ENCODE measurements at regions not wholly inside any gene's neighbourhood (a gene's known extent, or its start where the extent isn't known, plus 50 kb on each side); places are given as distances from the start of the nearest gene placed in this dataset.

GRCh38 chr3:176867681-176868663, 329.3 kb downstream of the TBL1XR1 start:
- Histone ChIP-seq H3K27me3 (ENCODE audit: insufficient read depth in 3 of 3, low read length in 2 of 3) (no peaks in the 10 kb centered on the region), H3K27ac (no peak overlapping the region), H3K4me1 (no peaks in the 10 kb centered on the region), H3K9me3 (no peaks in the 10 kb centered on the region), H3K36me3 (ENCODE audit: insufficient read depth in 1 of 2, low read depth in 1 of 2) (no peaks in the 10 kb centered on the region), H3K4me3 (no peak overlapping the region)
- DNase-seq (no peak), ATAC-seq (no peak)
- 35 to 41% (median 36%) methylated on average over 7 of the region's 7 CpGs for WGBS, 3 donors
- intact Hi-C loops (cut with DNase I): no loop called here
- TF ChIP-seq CTCF (IDR thresholded peaks at IDR 0.05): no peak

- H3K27ac ChIP-seq: no peak overlapping the region
- H3K27me3 ChIP-seq (ENCODE audit: insufficient read depth in 3 of 3, low read length in 2 of 3): no peaks in the 10 kb centered on the region
- no peak for DNase-seq
- intact Hi-C loops (cut with DNase I): no loop called here
- no peak for ATAC-seq
- H3K36me3 ChIP-seq (ENCODE audit: insufficient read depth in 1 of 2, low read depth in 1 of 2): no peaks in the 10 kb centered on the region
- no peaks in the 10 kb centered on the region for H3K4me1 ChIP-seq
- 94 to 97% (median 95%) methylated on average over 4 of the region's 4 CpGs for WGBS, 3 donors
- TF ChIP-seq CTCF (IDR thresholded peaks at IDR 0.05): no peak
- H3K9me3 ChIP-seq: no peaks in the 10 kb centered on the region
- H3K4me3 ChIP-seq: no peak overlapping the region
These were observed 336.1 kb downstream of the TBL1XR1 start for GRCh38 chr3:176861137-176861536.

- Histone ChIP-seq H3K36me3 (ENCODE audit: insufficient read depth in 1 of 2, low read depth in 1 of 2) (no peaks in the 10 kb centered on the region), H3K27ac (no peak overlapping the region), H3K9me3 (no peaks in the 10 kb centered on the region), H3K27me3 (ENCODE audit: insufficient read depth in 3 of 3, low read length in 2 of 3) (no peaks in the 10 kb centered on the region), H3K4me1 (no peaks in the 10 kb centered on the region), H3K4me3 (no peak overlapping the region)
- ATAC-seq: no peak
- no peak for TF ChIP-seq CTCF (IDR thresholded peaks at IDR 0.05)
- intact Hi-C loops (cut with DNase I): no loop called here
- DNase-seq: no peak
These were observed 340.6 kb downstream of the TBL1XR1 start for GRCh38 chr3:176856721-176857120.

GRCh38 chr3:176855901-176856486, 341.3 kb downstream of the TBL1XR1 start:
- intact Hi-C loops (cut with DNase I): no loop called here
- DNase-seq (no peak), ATAC-seq (no peak)
- Histone ChIP-seq H3K4me1 (no peaks in the 10 kb centered on the region), H3K27ac (no peak overlapping the region), H3K9me3 (no peaks in the 10 kb centered on the region), H3K4me3 (no peak overlapping the region), H3K27me3 (ENCODE audit: insufficient read depth in 3 of 3, low read length in 2 of 3) (no peaks in the 10 kb centered on the region), H3K36me3 (ENCODE audit: insufficient read depth in 1 of 2, low read depth in 1 of 2) (no peaks in the 10 kb centered on the region)
- no peak for TF ChIP-seq CTCF (IDR thresholded peaks at IDR 0.05)
- 83 to 91% (median 85%) methylated on average over 2 of the region's 2 CpGs for WGBS, 3 donors

All from psoas muscle (tissue), 7 donors.